CD14-positive monocyte (primary cell): ENCODE measurements at regions not wholly inside any gene's neighbourhood (a gene's known extent, or its start where the extent isn't known, plus 50 kb on each side); places are given as distances from the start of the nearest gene placed in this dataset.

ENCODE experiments used
- DNase-seq, 3 donors: peaks; one replicate each; pipeline ENCODE4 v3.0.0-alpha.2; 2011 to 2022
- H2AFZ ChIP-seq: 2 replicates; pipeline ENCODE4 v1.6.0; 2012; ENCODE audit warnings: mild to moderate bottlenecking, low read depth, low read length, inconsistent platforms; ENCODE audit not compliant: insufficient read depth, poor library complexity, severe bottlenecking
- H3K27ac ChIP-seq, 2 donors: 1 replicate in 1 of 2; 2 replicates in 1 of 2; pipeline ENCODE4 v1.5.1; 2012 to 2013; ENCODE audit warnings: low read length in 2 of 2, control low read depth in 1 of 2, inconsistent platforms in 1 of 2, low read depth in 1 of 2, mild to moderate bottlenecking in 1 of 2
- H3K27me3 ChIP-seq, 2 donors: one replicate each; pipeline versions ENCODE4 v1.6.0 to v1.6.1; 2011 to 2013; ENCODE audit warnings: low read length in 2 of 2; ENCODE audit not compliant: control insufficient read depth in 2 of 2, insufficient read depth in 2 of 2
- H3K36me3 ChIP-seq, 2 donors: replicated peaks in 1 of 2; 1 replicate in 1 of 2; 2 replicates in 1 of 2; pipeline versions ENCODE4 v1.5.1 to v1.6.1; 2012 to 2013; ENCODE audit warnings: low read length in 2 of 2, control low read depth in 1 of 2, inconsistent platforms in 1 of 2, mild to moderate bottlenecking in 1 of 2; ENCODE audit not compliant: insufficient read depth in 2 of 2, control insufficient read depth in 1 of 2
- H3K4me1 ChIP-seq, 2 donors: 1 replicate in 1 of 2; 2 replicates in 1 of 2; pipeline versions ENCODE4 v1.5.1 to v1.6.1; 2012 to 2013; ENCODE audit warnings: low read length in 2 of 2, control low read depth in 1 of 2, inconsistent platforms in 1 of 2, mild to moderate bottlenecking in 1 of 2, moderate library complexity in 1 of 2; ENCODE audit not compliant: insufficient read depth in 2 of 2, control insufficient read depth in 1 of 2
- H3K4me2 ChIP-seq: replicated peaks from 2 replicates; pipeline ENCODE3; 2012; ENCODE audit warnings: low read length, moderate library complexity, mild to moderate bottlenecking; ENCODE audit not compliant: poor library complexity, severe bottlenecking; ENCODE audit errors: extremely low read depth
- H3K4me3 ChIP-seq, 3 experiments: fragments of 200-600 bp in 1 of 3; sonication (generic) in 1 of 3; replicated peaks in 1 of 3; 1 replicate in 2 of 3; 2 replicates in 1 of 3; pipeline ENCODE4 v1.5.1; 2011 to 2013; ENCODE audit warnings: low read length in 3 of 3, mild to moderate bottlenecking in 3 of 3, control low read depth in 2 of 3, low read depth in 2 of 3, inconsistent platforms in 1 of 3, moderate library complexity in 1 of 3
- H3K79me2 ChIP-seq: 2 replicates; pipeline ENCODE4 v1.6.0; 2012; ENCODE audit warnings: mild to moderate bottlenecking, control low read depth, inconsistent platforms, low read length, moderate library complexity; ENCODE audit not compliant: insufficient read depth
- H3K9ac ChIP-seq: 2 replicates; pipeline ENCODE4 v1.6.0; 2017; ENCODE audit warnings: low read length, mild to moderate bottlenecking; ENCODE audit not compliant: insufficient read depth, poor library complexity, severe bottlenecking
- H3K9me3 ChIP-seq, 2 donors: replicated peaks in 1 of 2; 1 replicate in 1 of 2; 2 replicates in 1 of 2; pipeline versions ENCODE4 v1.5.1 to v1.6.1; 2012 to 2013; ENCODE audit warnings: low read length in 2 of 2, control low read depth in 1 of 2; ENCODE audit not compliant: control insufficient read depth in 1 of 2, insufficient read depth in 1 of 2
- H4K20me1 ChIP-seq: 2 replicates; pipeline ENCODE4 v1.6.0; 2012; ENCODE audit warnings: mild to moderate bottlenecking, low read length, control low read depth, moderate library complexity; ENCODE audit not compliant: insufficient read depth
- H3K27ac Mint-ChIP-seq, 7 donors: one replicate each; pipeline ENCODE4 v1.8.0; 2020; ENCODE audit warnings: mild to moderate bottlenecking in 7 of 7, mixed read lengths in 7 of 7, moderate library complexity in 6 of 7, inconsistent platforms in 2 of 7
- H3K27me3 Mint-ChIP-seq, 3 donors: one replicate each; pipeline ENCODE4 v1.8.0; 2021 to 2022; ENCODE audit warnings: low read depth in 3 of 3, mild to moderate bottlenecking in 3 of 3, mixed read lengths in 3 of 3, moderate library complexity in 3 of 3, inconsistent platforms in 1 of 3
- H3K36me3 Mint-ChIP-seq, 2 donors: one replicate each; pipeline ENCODE4 v1.8.0; 2020; ENCODE audit warnings: mixed read lengths in 2 of 2, inconsistent platforms in 1 of 2, mild to moderate bottlenecking in 1 of 2
- H3K4me1 Mint-ChIP-seq: one replicate; pipeline ENCODE4 v1.8.0; 2020; ENCODE audit warnings: mild to moderate bottlenecking, mixed read lengths
- H3K4me3 Mint-ChIP-seq, 2 donors: one replicate each; pipeline ENCODE4 v1.8.0; 2020; ENCODE audit warnings: mild to moderate bottlenecking in 2 of 2, mixed read lengths in 2 of 2, moderate library complexity in 1 of 2
- H3K9me3 Mint-ChIP-seq, 7 donors: one replicate each; pipeline ENCODE4 v1.8.0; 2020 to 2022; ENCODE audit warnings: mixed read lengths in 7 of 7, mild to moderate bottlenecking in 6 of 7, moderate library complexity in 6 of 7, inconsistent platforms in 2 of 7
- CTCF ChIP-seq: fragments of 200-600 bp; IDR thresholded peaks from one replicate; pipeline ENCODE4 v1.8.0; 2022; ENCODE audit warnings: antibody characterized with exemption, mild to moderate bottlenecking
- WGBS: methylation state at CpG from one replicate; pipeline ENCODE4 v1.1.5; 2013; ENCODE audit warnings: missing lambda C conversion rate; ENCODE audit not compliant: insufficient coverage; 5-methylcytosine and 5-hydroxymethylcytosine counted together
- intact Hi-C, 2 donors: fragments of 100-400 bp; cut with micrococcal nuclease; formaldehyde crosslinking; loops; one replicate each; pipeline versions ENCODE4 v1.15.0 to v1.15.1; 2023

GRCh38 chr15:25054943-25055342 is 100.2 kb downstream of the SNRPN start:
- peaks cover 100% of the 10 kb centered on the region in 2 donors for H3K9me3 ChIP-seq
- no peaks in the 10 kb centered on the region for H3K79me2 ChIP-seq
- H3K4me1 Mint-ChIP-seq = no peaks in the 10 kb centered on the region
- H3K27ac Mint-ChIP-seq = no peak overlapping the region
- no peak overlapping the region for H3K27ac ChIP-seq
- no peaks in the 10 kb centered on the region for H3K36me3 ChIP-seq
- no peaks in the 10 kb centered on the region for H4K20me1 ChIP-seq
- H3K36me3 Mint-ChIP-seq = peaks cover 2 to 18% of the 10 kb centered on the region in 2 donors
- no peak overlapping the region for H3K4me3 ChIP-seq
- intact Hi-C loops = no loop called here
- H3K27me3 Mint-ChIP-seq = peaks cover 0 to 2% (median 0%) of the 10 kb centered on the region in 3 donors
- H3K27me3 ChIP-seq = no peaks in the 10 kb centered on the region
- no peak for TF ChIP-seq CTCF
- no peaks in the 10 kb centered on the region for H3K4me1 ChIP-seq
- WGBS = 95% methylated on average over 9 of the region's 9 CpGs
- no peak overlapping the region for H3K9ac ChIP-seq
- H3K4me3 Mint-ChIP-seq = no peak overlapping the region
- H3K4me2 ChIP-seq = no peak overlapping the region
- H2AFZ ChIP-seq = no peak overlapping the region
- peaks cover 82 to 100% (median 99%) of the 10 kb centered on the region in 7 donors for H3K9me3 Mint-ChIP-seq
- no peak for DNase-seq

- no peak for TF ChIP-seq CTCF
- Mint-ChIP-seq H3K4me1 (no peaks in the 10 kb centered on the region), H3K4me3 (no peak overlapping the region), H3K27me3 (peaks cover 0 to 2% (median 0%) of the 10 kb centered on the region in 3 donors), H3K27ac (no peak overlapping the region), H3K9me3 (peaks cover 85 to 100% (median 99%) of the 10 kb centered on the region in 7 donors), H3K36me3 (peaks cover 2 to 23% of the 10 kb centered on the region in 2 donors)
- intact Hi-C loops = no loop called here
- Histone ChIP-seq H3K9me3 (peaks cover 100% of the 10 kb centered on the region in 2 donors), H3K4me1 (no peaks in the 10 kb centered on the region), H3K79me2 (no peaks in the 10 kb centered on the region), H3K36me3 (no peaks in the 10 kb centered on the region), H2AFZ (no peak overlapping the region), H3K27ac (no peak overlapping the region), H4K20me1 (no peaks in the 10 kb centered on the region), H3K4me3 (no peak overlapping the region), H3K9ac (no peak overlapping the region), H3K27me3 (no peaks in the 10 kb centered on the region), H3K4me2 (no peak overlapping the region)
- 90% methylated on average over 8 of the region's 9 CpGs for WGBS
- no peak for DNase-seq
Measured at GRCh38 chr15:25055356-25056068, 100.7 kb downstream of the SNRPN start.
